ENCODE measurements at regions not wholly inside any gene's neighbourhood (a gene's known extent, or its start where the extent isn't known, plus 50 kb on each side); places are given as distances from the start of the nearest gene placed in this dataset.

DNA sequence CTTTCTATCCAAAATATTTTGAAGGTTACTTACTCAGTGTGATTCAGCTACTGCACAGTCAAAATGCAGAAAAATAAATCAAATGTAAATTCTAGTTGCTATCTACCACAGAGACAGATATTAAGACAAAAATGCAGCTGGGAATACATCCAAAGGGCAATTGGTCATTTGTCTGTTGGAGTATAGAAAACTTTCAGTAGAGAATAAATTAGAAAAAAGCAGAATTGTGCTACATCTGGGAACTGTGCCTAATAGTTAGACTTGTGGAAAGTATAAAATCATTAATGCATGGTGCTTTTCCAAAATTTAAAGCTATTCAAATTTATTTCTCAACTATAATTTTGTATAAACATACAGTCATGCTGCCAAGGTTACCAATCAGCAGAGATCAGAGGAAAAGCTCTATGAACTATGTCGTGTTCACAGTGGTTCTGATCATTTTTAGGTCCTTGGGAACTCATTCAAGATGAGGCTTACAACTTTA is 1635.8 kb downstream of the PCDH9 start:
- Histone ChIP-seq H3K27ac (no peak overlapping the region), H3K27me3 (ENCODE audit: low read depth) (no peaks in the 10 kb centered on the region), H3K36me3 (no peaks in the 10 kb centered on the region), H3K4me3 (no peak overlapping the region), H3K9me3 (peaks cover 2% of the 10 kb centered on the region), H3K4me1 (no peaks in the 10 kb centered on the region)
- intact Hi-C loops (cut with DNase I), result no loop called here
- no peak for DNase-seq
- TF ChIP-seq, protein P1, sequence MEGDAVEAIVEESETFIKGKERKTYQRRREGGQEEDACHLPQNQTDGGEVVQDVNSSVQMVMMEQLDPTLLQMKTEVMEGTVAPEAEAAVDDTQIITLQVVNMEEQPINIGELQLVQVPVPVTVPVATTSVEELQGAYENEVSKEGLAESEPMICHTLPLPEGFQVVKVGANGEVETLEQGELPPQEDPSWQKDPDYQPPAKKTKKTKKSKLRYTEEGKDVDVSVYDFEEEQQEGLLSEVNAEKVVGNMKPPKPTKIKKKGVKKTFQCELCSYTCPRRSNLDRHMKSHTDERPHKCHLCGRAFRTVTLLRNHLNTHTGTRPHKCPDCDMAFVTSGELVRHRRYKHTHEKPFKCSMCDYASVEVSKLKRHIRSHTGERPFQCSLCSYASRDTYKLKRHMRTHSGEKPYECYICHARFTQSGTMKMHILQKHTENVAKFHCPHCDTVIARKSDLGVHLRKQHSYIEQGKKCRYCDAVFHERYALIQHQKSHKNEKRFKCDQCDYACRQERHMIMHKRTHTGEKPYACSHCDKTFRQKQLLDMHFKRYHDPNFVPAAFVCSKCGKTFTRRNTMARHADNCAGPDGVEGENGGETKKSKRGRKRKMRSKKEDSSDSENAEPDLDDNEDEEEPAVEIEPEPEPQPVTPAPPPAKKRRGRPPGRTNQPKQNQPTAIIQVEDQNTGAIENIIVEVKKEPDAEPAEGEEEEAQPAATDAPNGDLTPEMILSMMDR (IDR thresholded peaks at IDR 0.05), result no peak
- ATAC-seq, result no peak

DNA sequence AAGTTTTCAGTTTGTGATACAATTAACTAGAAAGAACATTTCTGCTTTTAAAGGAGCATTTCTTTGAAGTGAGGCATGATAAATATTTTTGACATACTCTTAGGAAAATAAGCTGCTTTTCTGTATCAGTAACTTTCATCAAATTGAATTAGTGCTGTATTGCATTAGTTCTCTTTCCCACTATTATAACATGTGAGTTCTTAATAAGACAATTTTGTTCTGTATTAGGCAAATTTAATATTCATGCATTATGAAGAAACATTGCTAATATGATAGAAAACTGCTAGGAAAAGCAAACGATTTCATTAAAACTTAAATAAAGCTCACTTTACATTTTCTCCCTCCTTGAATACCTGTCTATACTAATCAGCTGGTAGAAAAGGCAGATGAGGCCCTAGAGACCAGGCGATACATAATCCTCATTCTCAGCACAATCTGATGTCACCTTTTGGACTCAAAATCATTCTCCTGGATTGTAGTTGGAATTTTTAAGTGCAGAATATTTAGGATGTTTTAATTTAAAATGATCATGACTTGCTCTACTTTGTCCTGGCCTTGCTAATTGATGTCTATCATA is 1636.8 kb downstream of the PCDH9 start:
- Histone ChIP-seq H3K9me3 (peaks cover 5% of the 10 kb centered on the region), H3K4me3 (no peak overlapping the region), H3K27ac (no peak overlapping the region), H3K4me1 (no peaks in the 10 kb centered on the region), H3K27me3 (ENCODE audit: low read depth) (no peaks in the 10 kb centered on the region), H3K36me3 (no peaks in the 10 kb centered on the region)
- ATAC-seq (no peak), DNase-seq (no peak)
- intact Hi-C loops (cut with DNase I), result no loop called here
- TF ChIP-seq, protein P1 (IDR thresholded peaks at IDR 0.05), result no peak

DNA sequence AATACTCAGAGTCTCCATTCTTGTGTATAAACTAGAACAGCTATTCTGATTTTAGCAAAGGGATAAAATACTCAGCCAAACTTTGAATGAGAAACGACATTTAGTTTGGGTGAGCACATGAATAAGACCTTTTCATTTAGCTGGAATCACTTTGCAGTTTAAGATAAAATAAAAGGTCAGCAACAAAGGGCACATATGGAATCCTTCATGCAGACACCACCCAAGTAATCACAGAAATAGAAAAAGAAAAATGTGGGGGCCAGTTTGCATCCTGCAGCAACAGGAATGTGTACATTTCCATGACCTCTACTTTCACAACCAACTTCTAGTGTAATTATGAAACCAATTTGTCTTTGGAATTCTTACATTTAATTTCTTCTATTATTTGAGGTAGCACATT is 1637.4 kb downstream of the PCDH9 start:
- Histone ChIP-seq H3K27me3 (ENCODE audit: low read depth) (no peaks in the 10 kb centered on the region), H3K27ac (no peak overlapping the region), H3K9me3 (peaks cover 5% of the 10 kb centered on the region), H3K36me3 (no peaks in the 10 kb centered on the region), H3K4me3 (no peak overlapping the region), H3K4me1 (no peaks in the 10 kb centered on the region)
- no peak for DNase-seq
- intact Hi-C loops (cut with DNase I), result no loop called here
- ATAC-seq, result no peak
- TF ChIP-seq, protein P1 (IDR thresholded peaks at IDR 0.05), result no peak

DNA sequence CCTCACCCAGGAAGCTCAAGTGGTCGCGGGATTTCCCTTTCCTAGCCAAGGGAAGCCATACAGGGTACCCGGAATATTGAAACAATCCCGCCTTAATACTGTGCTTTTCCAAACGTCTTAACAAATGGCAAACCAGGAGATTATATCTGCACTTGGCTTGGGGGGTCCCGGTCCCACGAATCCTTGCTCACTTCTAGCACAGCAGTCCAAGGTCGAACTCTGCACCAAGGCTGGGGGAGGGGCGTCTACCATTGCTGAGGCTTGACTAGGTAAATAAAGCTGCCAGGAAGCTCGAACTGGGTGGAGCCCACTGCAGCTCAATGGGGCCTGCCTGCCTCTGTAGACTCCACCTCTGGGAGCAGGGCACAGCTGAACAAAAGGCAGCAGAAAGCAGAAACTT is 1644.8 kb downstream of the PCDH9 start:
- TF ChIP-seq, protein P1 (IDR thresholded peaks at IDR 0.05), result no peak
- H3K27me3 ChIP-seq (ENCODE audit: low read depth), result no peaks in the 10 kb centered on the region
- no peaks in the 10 kb centered on the region for H3K36me3 ChIP-seq
- DNase-seq, result no peak
- H3K9me3 ChIP-seq, result peaks cover 5% of the 10 kb centered on the region
- H3K4me1 ChIP-seq, result no peaks in the 10 kb centered on the region
- intact Hi-C loops (cut with DNase I), result no loop called here
- H3K27ac ChIP-seq, result no peak overlapping the region
- ATAC-seq, result no peak
- H3K4me3 ChIP-seq, result no peak overlapping the region

DNA sequence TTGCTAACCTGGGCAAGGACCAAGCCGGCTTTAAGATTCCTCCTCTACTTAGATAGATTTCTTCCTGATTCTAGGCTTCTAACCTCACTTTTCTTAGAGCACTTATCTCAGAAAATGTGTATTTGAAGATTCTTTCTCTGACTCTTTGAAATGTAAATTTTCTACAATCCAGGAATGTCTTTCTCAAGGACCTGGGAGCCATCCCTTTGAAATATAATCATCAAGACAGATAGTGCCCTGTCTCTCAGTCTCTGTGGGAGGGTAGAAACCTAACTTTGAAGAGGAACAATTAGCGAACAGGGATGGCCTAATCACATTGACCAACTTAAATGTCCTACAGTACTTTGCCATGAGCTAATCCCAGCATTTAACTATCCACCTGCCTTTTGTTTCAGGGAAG is 1646.0 kb downstream of the PCDH9 start:
- Histone ChIP-seq H3K27ac (no peak overlapping the region), H3K9me3 (peaks cover 1% of the 10 kb centered on the region), H3K36me3 (no peaks in the 10 kb centered on the region), H3K4me3 (no peak overlapping the region), H3K27me3 (ENCODE audit: low read depth) (no peaks in the 10 kb centered on the region), H3K4me1 (no peaks in the 10 kb centered on the region)
- intact Hi-C loops (cut with DNase I), result no loop called here
- ATAC-seq (no peak), DNase-seq (no peak)
- TF ChIP-seq, protein P1 (IDR thresholded peaks at IDR 0.05), result no peak

All from lower lobe of right lung (tissue), 2 donors.